HL-60 (cell line): ENCODE measurements at regions not wholly inside any gene's neighbourhood (a gene's known extent, or its start where the extent isn't known, plus 50 kb on each side); places are given as distances from the start of the nearest gene placed in this dataset.

Experiments
- DNase-seq, 2 experiments: peaks; one replicate each; pipeline ENCODE4 v3.0.0-alpha.2; 2010 to 2020; ENCODE audit warnings: low read depth in 1 of 2, low spot score in 1 of 2
- H3K27ac ChIP-seq: fragments of 250-450 bp; sonication (Bioruptor Pico); replicated peaks from 2 replicates; pipeline ENCODE4 v1.5.1; 2020; ENCODE audit warnings: mild to moderate bottlenecking, moderate library complexity
- H3K27me3 ChIP-seq: fragments of 250-450 bp; sonication (Bioruptor Pico); 2 replicates; pipeline ENCODE4 v1.5.1; 2021; ENCODE audit warnings: mild to moderate bottlenecking, moderate library complexity; ENCODE audit not compliant: insufficient read depth, poor library complexity, severe bottlenecking
- H3K4me3 ChIP-seq: replicated peaks from 2 replicates; pipeline ENCODE4 v1.5.1; 2011; ENCODE audit warnings: mild to moderate bottlenecking, control low read depth, low read length; ENCODE audit not compliant: insufficient read depth
- GABPA ChIP-seq: IDR thresholded peaks from 2 replicates; pipeline ENCODE4 v1.6.1; 2012; ENCODE audit warnings: low read depth
- POLR2AphosphoS5 ChIP-seq: IDR thresholded peaks from 2 replicates; pipeline ENCODE4 v1.6.1; 2012; ENCODE audit warnings: low read depth
- SPI1 ChIP-seq: IDR thresholded peaks from 2 replicates; pipeline ENCODE4 v1.6.1; 2012; ENCODE audit warnings: low read depth, mild to moderate bottlenecking, borderline replicate concordance
- TF ChIP-seq, protein P1 (sequence below): IDR thresholded peaks from 2 replicates; pipeline ENCODE4 v1.6.1; 2012; ENCODE audit warnings: low read depth; ENCODE audit not compliant: insufficient replicate concordance
- TF ChIP-seq, protein P2 (sequence below): IDR thresholded peaks from one replicate; pipeline ENCODE4 v1.5.1; 2011; ENCODE audit warnings: low read length, control low read depth, inconsistent platforms; ENCODE audit not compliant: insufficient read depth

DNA sequence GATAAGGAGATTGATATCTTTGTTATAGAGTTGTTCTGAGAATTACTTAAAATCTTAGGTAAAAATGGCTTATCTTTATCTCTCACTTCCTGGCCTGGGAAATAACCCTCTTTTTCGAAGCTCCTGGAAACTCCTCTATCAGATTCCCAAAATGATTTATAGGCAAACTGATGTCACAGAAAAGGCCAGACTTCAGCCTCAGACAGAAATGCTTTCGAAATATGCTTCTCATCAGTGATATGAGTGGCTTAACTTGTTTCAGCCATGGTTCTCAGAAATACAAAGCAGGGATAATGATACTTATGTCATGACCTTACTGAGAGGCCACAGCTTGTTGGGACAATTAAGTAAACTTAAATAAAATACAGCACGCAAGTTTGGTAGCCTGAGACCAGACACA lies 85.3 kb upstream of the HS3ST1 start:
- Histone ChIP-seq H3K27me3 (no peaks in the 10 kb centered on the region), H3K4me3 (no peak overlapping the region), H3K27ac (no peak overlapping the region)
- DNase-seq: no peak
- TF ChIP-seq POLR2AphosphoS5 (no peak), GABPA (no peak)
- TF ChIP-seq, protein P1, sequence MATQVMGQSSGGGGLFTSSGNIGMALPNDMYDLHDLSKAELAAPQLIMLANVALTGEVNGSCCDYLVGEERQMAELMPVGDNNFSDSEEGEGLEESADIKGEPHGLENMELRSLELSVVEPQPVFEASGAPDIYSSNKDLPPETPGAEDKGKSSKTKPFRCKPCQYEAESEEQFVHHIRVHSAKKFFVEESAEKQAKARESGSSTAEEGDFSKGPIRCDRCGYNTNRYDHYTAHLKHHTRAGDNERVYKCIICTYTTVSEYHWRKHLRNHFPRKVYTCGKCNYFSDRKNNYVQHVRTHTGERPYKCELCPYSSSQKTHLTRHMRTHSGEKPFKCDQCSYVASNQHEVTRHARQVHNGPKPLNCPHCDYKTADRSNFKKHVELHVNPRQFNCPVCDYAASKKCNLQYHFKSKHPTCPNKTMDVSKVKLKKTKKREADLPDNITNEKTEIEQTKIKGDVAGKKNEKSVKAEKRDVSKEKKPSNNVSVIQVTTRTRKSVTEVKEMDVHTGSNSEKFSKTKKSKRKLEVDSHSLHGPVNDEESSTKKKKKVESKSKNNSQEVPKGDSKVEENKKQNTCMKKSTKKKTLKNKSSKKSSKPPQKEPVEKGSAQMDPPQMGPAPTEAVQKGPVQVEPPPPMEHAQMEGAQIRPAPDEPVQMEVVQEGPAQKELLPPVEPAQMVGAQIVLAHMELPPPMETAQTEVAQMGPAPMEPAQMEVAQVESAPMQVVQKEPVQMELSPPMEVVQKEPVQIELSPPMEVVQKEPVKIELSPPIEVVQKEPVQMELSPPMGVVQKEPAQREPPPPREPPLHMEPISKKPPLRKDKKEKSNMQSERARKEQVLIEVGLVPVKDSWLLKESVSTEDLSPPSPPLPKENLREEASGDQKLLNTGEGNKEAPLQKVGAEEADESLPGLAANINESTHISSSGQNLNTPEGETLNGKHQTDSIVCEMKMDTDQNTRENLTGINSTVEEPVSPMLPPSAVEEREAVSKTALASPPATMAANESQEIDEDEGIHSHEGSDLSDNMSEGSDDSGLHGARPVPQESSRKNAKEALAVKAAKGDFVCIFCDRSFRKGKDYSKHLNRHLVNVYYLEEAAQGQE: no peak
- TF ChIP-seq, protein P2, sequence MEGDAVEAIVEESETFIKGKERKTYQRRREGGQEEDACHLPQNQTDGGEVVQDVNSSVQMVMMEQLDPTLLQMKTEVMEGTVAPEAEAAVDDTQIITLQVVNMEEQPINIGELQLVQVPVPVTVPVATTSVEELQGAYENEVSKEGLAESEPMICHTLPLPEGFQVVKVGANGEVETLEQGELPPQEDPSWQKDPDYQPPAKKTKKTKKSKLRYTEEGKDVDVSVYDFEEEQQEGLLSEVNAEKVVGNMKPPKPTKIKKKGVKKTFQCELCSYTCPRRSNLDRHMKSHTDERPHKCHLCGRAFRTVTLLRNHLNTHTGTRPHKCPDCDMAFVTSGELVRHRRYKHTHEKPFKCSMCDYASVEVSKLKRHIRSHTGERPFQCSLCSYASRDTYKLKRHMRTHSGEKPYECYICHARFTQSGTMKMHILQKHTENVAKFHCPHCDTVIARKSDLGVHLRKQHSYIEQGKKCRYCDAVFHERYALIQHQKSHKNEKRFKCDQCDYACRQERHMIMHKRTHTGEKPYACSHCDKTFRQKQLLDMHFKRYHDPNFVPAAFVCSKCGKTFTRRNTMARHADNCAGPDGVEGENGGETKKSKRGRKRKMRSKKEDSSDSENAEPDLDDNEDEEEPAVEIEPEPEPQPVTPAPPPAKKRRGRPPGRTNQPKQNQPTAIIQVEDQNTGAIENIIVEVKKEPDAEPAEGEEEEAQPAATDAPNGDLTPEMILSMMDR: no peak

DNA sequence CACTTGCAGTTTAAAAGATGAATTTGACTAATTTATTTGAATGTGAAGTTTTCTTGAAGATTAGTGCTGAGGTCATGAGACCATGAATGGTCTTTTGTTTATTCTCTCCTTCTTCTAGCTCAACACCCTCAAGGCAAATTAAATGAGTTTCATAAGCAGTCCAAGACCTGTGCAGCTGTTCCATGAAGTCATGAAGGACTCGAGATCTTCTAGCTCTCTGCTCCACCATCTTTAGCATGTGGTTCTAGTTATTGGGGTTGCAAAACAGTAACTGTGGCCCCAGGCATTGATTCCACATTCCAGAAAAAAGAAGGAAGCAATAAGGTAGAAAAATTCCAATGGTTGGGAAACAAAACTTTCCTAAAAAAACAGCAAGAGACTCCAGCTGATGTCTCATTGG lies 84.2 kb upstream of the HS3ST1 start:
- no peak overlapping the region for H3K4me3 ChIP-seq
- H3K27ac ChIP-seq: no peak overlapping the region
- no peaks in the 10 kb centered on the region for H3K27me3 ChIP-seq
- TF ChIP-seq, protein P2: no peak
- TF ChIP-seq POLR2AphosphoS5 (no peak), GABPA (no peak), SPI1 (no peak)
- TF ChIP-seq, protein P1: no peak
- no peak for DNase-seq

DNA sequence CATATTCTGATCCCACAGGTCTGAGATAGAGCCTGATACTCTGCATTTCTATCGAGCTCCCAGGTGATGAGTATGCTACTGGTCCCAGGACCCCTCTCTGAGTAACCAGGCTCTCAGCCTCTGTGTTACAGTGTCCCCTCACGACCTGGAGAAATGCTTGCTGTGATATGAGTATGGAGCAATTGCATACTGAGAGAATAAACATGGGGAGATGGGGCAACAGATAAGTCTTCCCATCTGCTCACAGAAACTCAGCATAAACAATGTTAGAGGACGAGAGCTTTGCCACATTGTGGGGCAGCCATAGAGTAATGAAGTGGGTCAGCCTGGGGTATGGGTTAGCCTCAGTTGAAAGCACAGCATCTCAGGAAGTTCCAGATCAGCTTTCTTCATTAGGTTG lies 82.6 kb upstream of the HS3ST1 start:
- H3K27ac ChIP-seq: no peak overlapping the region
- H3K4me3 ChIP-seq: no peak overlapping the region
- H3K27me3 ChIP-seq: no peaks in the 10 kb centered on the region
- TF ChIP-seq GABPA (no peak), POLR2AphosphoS5 (no peak), SPI1 (no peak)
- TF ChIP-seq, protein P1: no peak
- TF ChIP-seq, protein P2: no peak
- DNase-seq: no peak
